ENCODE measurements at regions not wholly inside any gene's neighbourhood (a gene's known extent, or its start where the extent isn't known, plus 50 kb on each side); places are given as distances from the start of the nearest gene placed in this dataset.

DNA sequence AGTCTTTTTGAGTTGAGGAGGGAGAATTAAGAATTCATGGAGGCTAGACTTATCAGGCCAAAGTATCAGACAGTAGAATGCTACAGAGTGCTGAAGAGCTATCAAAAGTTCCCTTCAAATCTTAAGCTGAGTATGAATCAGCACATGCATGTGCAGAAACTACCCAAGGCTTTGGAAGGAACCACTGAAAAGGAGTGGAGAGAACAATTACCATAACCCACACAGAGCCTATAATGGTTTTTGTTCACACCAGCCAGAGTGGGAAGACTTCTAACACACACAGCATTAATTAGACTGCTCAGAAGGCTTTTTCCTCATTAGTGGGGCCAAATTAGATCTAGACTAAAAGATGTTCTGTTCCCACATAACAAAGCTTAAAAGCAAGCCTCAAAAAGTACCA lies 83.7 kb upstream of the SLC6A11 start:
- TF ChIP-seq, protein P1, sequence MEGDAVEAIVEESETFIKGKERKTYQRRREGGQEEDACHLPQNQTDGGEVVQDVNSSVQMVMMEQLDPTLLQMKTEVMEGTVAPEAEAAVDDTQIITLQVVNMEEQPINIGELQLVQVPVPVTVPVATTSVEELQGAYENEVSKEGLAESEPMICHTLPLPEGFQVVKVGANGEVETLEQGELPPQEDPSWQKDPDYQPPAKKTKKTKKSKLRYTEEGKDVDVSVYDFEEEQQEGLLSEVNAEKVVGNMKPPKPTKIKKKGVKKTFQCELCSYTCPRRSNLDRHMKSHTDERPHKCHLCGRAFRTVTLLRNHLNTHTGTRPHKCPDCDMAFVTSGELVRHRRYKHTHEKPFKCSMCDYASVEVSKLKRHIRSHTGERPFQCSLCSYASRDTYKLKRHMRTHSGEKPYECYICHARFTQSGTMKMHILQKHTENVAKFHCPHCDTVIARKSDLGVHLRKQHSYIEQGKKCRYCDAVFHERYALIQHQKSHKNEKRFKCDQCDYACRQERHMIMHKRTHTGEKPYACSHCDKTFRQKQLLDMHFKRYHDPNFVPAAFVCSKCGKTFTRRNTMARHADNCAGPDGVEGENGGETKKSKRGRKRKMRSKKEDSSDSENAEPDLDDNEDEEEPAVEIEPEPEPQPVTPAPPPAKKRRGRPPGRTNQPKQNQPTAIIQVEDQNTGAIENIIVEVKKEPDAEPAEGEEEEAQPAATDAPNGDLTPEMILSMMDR (IDR thresholded peaks at IDR 0.05), result no peak
- no peak for TF ChIP-seq POLR2A (IDR thresholded peaks at IDR 0.05)

Data from Peyer's patch (tissue), 4 donors.